ENCODE measurements at regions not wholly inside any gene's neighbourhood (a gene's known extent, or its start where the extent isn't known, plus 50 kb on each side); places are given as distances from the start of the nearest gene placed in this dataset.

GRCh38 chr1:244937099-244937498, 72.8 kb upstream of the HNRNPU start:
- CTCF ChIA-PET: interaction anchor here (1.1 kb wide), 1 partner anchor 11 kb away, joined by 3 read pairs; no protein-coding TSS in a partner anchor
- DNase-seq: no peak
- H3K27me3 Mint-ChIP-seq: peaks cover 2% of the 10 kb centered on the region
- no peaks in the 10 kb centered on the region for H3K9me3 Mint-ChIP-seq
- H3K27ac Mint-ChIP-seq: no peak overlapping the region
- no peak overlapping the region for H3K4me3 Mint-ChIP-seq
- H3K36me3 Mint-ChIP-seq (ENCODE audit: low read depth): no peaks in the 10 kb centered on the region
- POLR2A ChIA-PET: no interaction called here
- H3K4me1 Mint-ChIP-seq: no peaks in the 10 kb centered on the region

DNA sequence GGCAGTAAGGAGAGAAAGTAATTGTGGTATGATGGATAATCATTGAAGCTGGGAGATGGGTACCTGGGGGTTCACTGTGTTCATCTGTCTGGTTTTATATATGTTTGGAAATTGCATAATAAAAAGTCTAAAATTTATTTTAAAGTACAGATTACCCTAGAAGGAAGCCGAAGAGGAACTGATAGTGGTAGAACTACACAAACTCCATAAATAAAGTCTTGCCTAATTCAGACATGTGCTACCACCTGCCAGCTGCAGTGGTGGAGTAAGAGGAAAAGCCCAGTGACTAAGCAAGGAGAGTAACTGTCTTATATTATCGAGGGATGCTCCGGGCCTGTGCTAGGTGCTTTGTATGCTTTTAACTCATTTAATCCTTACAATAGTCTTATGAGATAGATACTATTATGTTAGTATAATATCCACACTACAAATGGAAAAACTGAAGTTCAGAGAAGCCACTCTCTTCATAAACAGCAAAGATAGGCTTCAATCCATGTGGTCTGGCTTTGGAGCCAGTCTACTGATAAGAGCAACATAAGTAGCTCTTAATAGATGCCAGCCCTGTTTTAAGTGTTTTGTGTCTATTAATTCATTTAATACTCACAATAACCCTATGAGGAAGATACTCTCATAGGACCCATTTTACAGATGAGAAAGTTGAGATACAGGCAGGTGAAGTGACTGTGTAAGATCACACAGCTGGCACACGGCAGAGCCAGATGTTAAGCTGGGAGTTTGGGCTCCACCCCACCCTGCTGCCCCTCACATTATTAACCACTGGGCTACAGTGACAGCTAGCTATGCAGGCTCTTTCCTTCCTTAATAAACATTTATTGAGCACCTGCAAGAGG, 56.8 kb upstream of the HNRNPU start:
- Mint-ChIP-seq H3K27ac (no peak overlapping the region), H3K4me1 (peaks cover 9% of the 10 kb centered on the region), H3K4me3 (no peak overlapping the region), H3K36me3 (ENCODE audit: low read depth) (no peaks in the 10 kb centered on the region), H3K9me3 (no peaks in the 10 kb centered on the region), H3K27me3 (peaks cover 21% of the 10 kb centered on the region)
- DNase-seq: no peak
- POLR2A ChIA-PET: no interaction called here
- CTCF ChIA-PET: no interaction called here

DNA sequence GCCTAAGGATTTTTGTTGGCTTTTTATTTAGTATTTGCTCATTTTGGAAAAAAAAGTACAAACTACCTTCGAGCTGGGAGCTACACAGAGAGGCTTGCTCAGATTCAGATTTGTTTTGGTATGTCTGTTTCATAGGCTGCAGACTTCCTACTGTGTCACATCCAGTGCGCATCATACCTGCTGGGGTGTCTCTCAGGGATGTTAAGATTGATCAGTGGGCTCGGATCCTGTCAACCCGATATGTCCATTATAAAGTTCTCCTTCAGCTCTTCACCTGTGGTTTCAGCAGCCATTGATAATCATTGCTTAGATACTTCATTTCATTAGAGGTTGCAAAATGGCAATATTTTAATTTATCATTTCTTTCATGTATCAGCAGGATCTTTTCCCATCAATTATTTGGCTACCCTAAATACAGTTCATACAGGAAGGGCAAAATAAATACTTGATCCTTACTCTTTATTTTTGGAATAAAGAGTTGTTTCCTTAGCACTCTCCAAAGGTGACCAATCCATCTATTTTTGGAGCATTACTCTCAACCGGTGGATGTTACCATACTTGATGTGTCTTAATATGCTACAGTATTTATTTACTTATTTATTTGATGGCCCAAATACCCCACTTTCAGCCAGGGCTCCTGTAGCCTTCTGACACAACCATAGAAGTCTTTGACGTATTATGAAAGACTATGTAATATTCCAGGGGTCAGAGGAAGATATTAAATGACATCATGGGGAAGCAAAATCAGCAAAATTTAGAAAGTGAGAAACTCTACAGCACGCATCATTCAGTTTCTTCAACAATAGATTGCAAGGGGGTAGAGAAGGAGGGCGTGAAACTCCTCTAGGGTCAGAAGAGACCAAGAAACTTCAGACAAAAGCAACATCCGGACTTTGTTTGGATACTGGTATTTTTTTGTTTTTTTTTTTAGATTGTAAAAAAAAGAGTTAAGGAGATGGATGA, 55.3 kb upstream of the HNRNPU start:
- H3K4me1 Mint-ChIP-seq: peaks cover 9% of the 10 kb centered on the region
- CTCF ChIA-PET: interaction anchor here (0.6 to 1.5 kb wide), 2 partner anchors 19 to 58 kb away, joined by 4 read pairs; no protein-coding TSS in a partner anchor
- peaks cover 22% of the 10 kb centered on the region for H3K27me3 Mint-ChIP-seq
- H3K9me3 Mint-ChIP-seq: no peaks in the 10 kb centered on the region
- no peaks in the 10 kb centered on the region for H3K36me3 Mint-ChIP-seq (ENCODE audit: low read depth)
- DNase-seq: no peak
- POLR2A ChIA-PET: no interaction called here
- H3K27ac Mint-ChIP-seq: no peak overlapping the region
- H3K4me3 Mint-ChIP-seq: peak overlapping the region; percentile 73

DNA sequence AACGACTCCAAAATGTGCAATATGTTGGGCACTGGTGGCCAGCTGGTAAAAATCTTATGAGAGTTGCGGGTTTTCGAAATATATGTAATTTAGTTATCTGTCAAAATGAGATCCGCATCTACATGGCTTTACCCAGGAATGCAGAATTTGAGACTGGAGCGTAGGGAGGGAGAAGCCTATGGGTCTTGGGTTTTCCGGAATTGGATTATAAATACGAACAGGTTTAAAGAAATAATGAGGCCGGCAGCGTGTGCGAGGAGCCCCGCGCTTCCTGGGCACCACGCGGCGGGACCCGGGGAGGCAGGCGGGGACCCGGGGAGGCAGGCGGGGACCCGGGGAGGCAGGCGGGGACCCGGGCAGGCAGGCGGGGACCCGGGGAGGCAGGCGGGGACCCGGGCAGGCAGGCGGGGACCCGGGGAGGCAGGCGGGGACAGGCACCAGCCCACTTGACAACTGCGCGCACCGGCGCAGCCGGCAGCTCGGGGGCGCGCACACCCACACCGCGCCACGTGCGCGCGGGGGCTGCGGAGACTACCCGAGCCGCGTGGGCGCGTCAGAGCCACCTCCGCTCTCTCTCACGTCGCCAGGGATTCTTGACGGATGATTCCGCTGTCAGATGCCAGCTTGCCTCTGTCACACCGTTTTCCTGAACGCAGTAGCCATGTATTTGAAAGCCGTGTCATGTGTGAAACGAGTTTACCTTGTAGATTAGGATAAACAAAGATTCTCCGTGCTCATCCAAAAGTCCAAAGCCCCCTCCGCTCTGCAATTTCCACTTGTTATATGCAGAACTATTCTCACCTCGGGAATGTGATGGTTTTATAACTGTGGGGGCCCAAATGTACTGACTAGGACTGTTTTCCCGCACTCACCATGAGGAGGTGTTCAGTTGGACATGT, 54.3 kb upstream of the HNRNPU start:
- Mint-ChIP-seq H3K9me3 (no peaks in the 10 kb centered on the region), H3K4me3 (peak overlapping the region; percentile 81), H3K27me3 (peaks cover 20% of the 10 kb centered on the region), H3K27ac (no peak overlapping the region), H3K36me3 (ENCODE audit: low read depth) (no peaks in the 10 kb centered on the region), H3K4me1 (peaks cover 9% of the 10 kb centered on the region)
- DNase-seq: peak; percentile 38
- ChIA-PET CTCF (interaction anchor here (0.6 to 1.5 kb wide), 2 partner anchors 20 to 57 kb away, joined by 4 read pairs; no protein-coding TSS in a partner anchor), POLR2A (no interaction called here)

GRCh38 chr1:244917073-244917670, 52.8 kb upstream of the HNRNPU start:
- POLR2A ChIA-PET: no interaction called here
- H3K4me3 Mint-ChIP-seq: no peak overlapping the region

GRCh38 chr1:244915736-244916135, 51.4 kb upstream of the HNRNPU start:
- peaks cover 9% of the 10 kb centered on the region for H3K4me1 Mint-ChIP-seq
- no peaks in the 10 kb centered on the region for H3K9me3 Mint-ChIP-seq
- DNase-seq: no peak
- no peak overlapping the region for H3K4me3 Mint-ChIP-seq
- ChIA-PET POLR2A (no interaction called here), CTCF (no interaction called here)
- no peaks in the 10 kb centered on the region for H3K36me3 Mint-ChIP-seq (ENCODE audit: low read depth)
- H3K27me3 Mint-ChIP-seq: peaks cover 18% of the 10 kb centered on the region
- no peak overlapping the region for H3K27ac Mint-ChIP-seq

More at GRCh38 chr1:244917073-244917670, 52.8 kb upstream of the HNRNPU start:
- no peaks in the 10 kb centered on the region for H3K9me3 Mint-ChIP-seq
- peaks cover 19% of the 10 kb centered on the region for H3K27me3 Mint-ChIP-seq
- no peaks in the 10 kb centered on the region for H3K36me3 Mint-ChIP-seq (ENCODE audit: low read depth)
- CTCF ChIA-PET: interaction anchor here (0.5 to 1.0 kb wide), 2 partner anchors 110 to 135 kb away, joined by 3 to 4 read pairs; no protein-coding TSS in a partner anchor
- no peak for DNase-seq
- no peak overlapping the region for H3K27ac Mint-ChIP-seq
- H3K4me1 Mint-ChIP-seq: peaks cover 9% of the 10 kb centered on the region

- Mint-ChIP-seq H3K36me3 (ENCODE audit: low read depth) (no peaks in the 10 kb centered on the region), H3K9me3 (no peaks in the 10 kb centered on the region), H3K27ac (no peak overlapping the region), H3K4me1 (peaks cover 7% of the 10 kb centered on the region), H3K27me3 (peaks cover 15% of the 10 kb centered on the region), H3K4me3 (no peak overlapping the region)
- no peak for DNase-seq
- POLR2A ChIA-PET: no interaction called here
- CTCF ChIA-PET: no interaction called here
Measured at GRCh38 chr1:244914761-244915160, 50.4 kb upstream of the HNRNPU start.

All from activated CD4-positive, alpha-beta T cell treated with anti-CD3 and anti-CD28 coated beads, Interleukin-2, amount 10 ng/mL, durations not matched to agents 7 days and 5 days (primary cell).